Endometrial microvascular endothelial cells (primary cell): ENCODE measurements at regions not wholly inside any gene's neighbourhood (a gene's known extent, or its start where the extent isn't known, plus 50 kb on each side); places are given as distances from the start of the nearest gene placed in this dataset.
"Not testable (repeated sequence)": the region's sequence is repeated elsewhere in the genome, so short reads cannot be mapped to it uniquely, and the experiment has no call there.

Experiments
- in situ Hi-C: cut with HindIII; loops from 2 replicates; pipeline ENCODE4 v1.10.0; 2017; ENCODE audit warnings: low sequenced_read_pairs, low pct_unique_long_range_greater_than_20kb; ENCODE audit errors: inconsistent ontology term

- in situ Hi-C loops: no loop called here
These were observed 370.4 kb downstream of the SUCLG1 start for GRCh38 chr2:84088656-84089055.

- in situ Hi-C loops: no loop called here
These were observed 373.5 kb downstream of the SUCLG1 start for GRCh38 chr2:84085562-84085961.

GRCh38 chr2:84084856-84085255 is 374.2 kb downstream of the SUCLG1 start:
- in situ Hi-C loops: no loop called here

GRCh38 chr2:84083984-84084383 is 375.1 kb downstream of the SUCLG1 start:
- in situ Hi-C loops: no loop called here

- in situ Hi-C loops: no loop called here
These were observed 380.6 kb downstream of the SUCLG1 start for GRCh38 chr2:84078471-84078870.

GRCh38 chr2:84077496-84077895 is 381.6 kb downstream of the SUCLG1 start:
- in situ Hi-C loops: no loop called here

GRCh38 chr2:84071050-84071449 is 388.0 kb downstream of the SUCLG1 start:
- in situ Hi-C loops: no loop called here

- in situ Hi-C loops: no loop called here
These were observed 393.2 kb downstream of the SUCLG1 start for GRCh38 chr2:84065857-84066256.

GRCh38 chr2:84057917-84058560 is 401.0 kb downstream of the SUCLG1 start:
- in situ Hi-C loops: no loop called here

- in situ Hi-C loops: no loop called here
These were observed 403.3 kb downstream of the SUCLG1 start for GRCh38 chr2:84055816-84056215.

GRCh38 chr2:84054577-84054976 is 404.5 kb downstream of the SUCLG1 start:
- in situ Hi-C loops: not testable (repeated sequence)

- in situ Hi-C loops: no loop called here
These were observed 406.2 kb downstream of the SUCLG1 start for GRCh38 chr2:84052913-84053312.

- in situ Hi-C loops: no loop called here
These were observed 407.0 kb downstream of the SUCLG1 start for GRCh38 chr2:84052043-84052442.

- in situ Hi-C loops: no loop called here
These were observed 410.1 kb downstream of the SUCLG1 start for GRCh38 chr2:84048964-84049363.

GRCh38 chr2:84041506-84041905 is 417.6 kb downstream of the SUCLG1 start:
- in situ Hi-C loops: no loop called here

GRCh38 chr2:84040281-84040680 is 418.8 kb downstream of the SUCLG1 start:
- in situ Hi-C loops: no loop called here

- in situ Hi-C loops: no loop called here
These were observed 420.2 kb downstream of the SUCLG1 start for GRCh38 chr2:84038866-84039265.

GRCh38 chr2:84033347-84033974 is 425.6 kb downstream of the SUCLG1 start:
- in situ Hi-C loops: no loop called here

GRCh38 chr2:84031312-84032050 is 427.6 kb downstream of the SUCLG1 start:
- in situ Hi-C loops: no loop called here

- in situ Hi-C loops: no loop called here
These were observed 429.0 kb downstream of the SUCLG1 start for GRCh38 chr2:84029903-84030575.
